NCI-H69 (cell line): ENCODE measurements at regions not wholly inside any gene's neighbourhood (a gene's known extent, or its start where the extent isn't known, plus 50 kb on each side); places are given as distances from the start of the nearest gene placed in this dataset.

Experiments
- DNase-seq: peaks from one replicate; lab custom pipeline; 2025; lab: John Stamatoyannopoulos, UW

- DNase-seq, result no peak
Observed at GRCh38 chr4:8698341-8699062, 105.9 kb downstream of the CPZ start.

- no peak for DNase-seq
Observed at GRCh38 chr4:8697826-8698225, 105.3 kb downstream of the CPZ start.

- no peak for DNase-seq
Observed at GRCh38 chr4:8696369-8697127, 104.0 kb downstream of the CPZ start.

- DNase-seq, result no peak
Observed at GRCh38 chr4:8695237-8696219, 103.0 kb downstream of the CPZ start.

GRCh38 chr4:8694651-8695151 is 102.1 kb downstream of the CPZ start:
- DNase-seq, result no peak

GRCh38 chr4:8694226-8694625 is 101.7 kb downstream of the CPZ start:
- no peak for DNase-seq

GRCh38 chr4:8691151-8691775 is 98.7 kb downstream of the CPZ start:
- no peak for DNase-seq

GRCh38 chr4:8690216-8691150 is 97.9 kb downstream of the CPZ start:
- DNase-seq, result no peak

- DNase-seq, result no peak
Observed at GRCh38 chr4:8689741-8690140, 97.2 kb downstream of the CPZ start.

- no peak for DNase-seq
Observed at GRCh38 chr4:8688908-8689445, 96.4 kb downstream of the CPZ start.

GRCh38 chr4:8688041-8688907 is 95.7 kb downstream of the CPZ start:
- peak; percentile 59 for DNase-seq

GRCh38 chr4:8687083-8687482 is 94.5 kb downstream of the CPZ start:
- DNase-seq, result no peak

GRCh38 chr4:8685831-8686230 is 93.3 kb downstream of the CPZ start:
- no peak for DNase-seq

GRCh38 chr4:8683462-8683861 is 90.9 kb downstream of the CPZ start:
- no peak for DNase-seq

GRCh38 chr4:8682725-8683124 is 90.2 kb downstream of the CPZ start:
- no peak for DNase-seq

GRCh38 chr4:8682296-8682695 is 89.7 kb downstream of the CPZ start:
- DNase-seq, result no peak

GRCh38 chr4:8681391-8681790 is 88.8 kb downstream of the CPZ start:
- no peak for DNase-seq

- DNase-seq, result no peak
Observed at GRCh38 chr4:8679032-8679431, 86.5 kb downstream of the CPZ start.

GRCh38 chr4:8676676-8677075 is 84.1 kb downstream of the CPZ start:
- DNase-seq, result no peak
